Iris pigment epithelial cell (primary cell): ENCODE measurements at regions not wholly inside any gene's neighbourhood (a gene's known extent, or its start where the extent isn't known, plus 50 kb on each side); places are given as distances from the start of the nearest gene placed in this dataset.
"Not testable (repeated sequence)": the region's sequence is repeated elsewhere in the genome, so short reads cannot be mapped to it uniquely, and the experiment has no call there.

Experiments
- DNase-seq: peaks from one replicate; pipeline ENCODE4 v3.0.0-alpha.2; 2011; ENCODE audit warnings: low read depth

DNA sequence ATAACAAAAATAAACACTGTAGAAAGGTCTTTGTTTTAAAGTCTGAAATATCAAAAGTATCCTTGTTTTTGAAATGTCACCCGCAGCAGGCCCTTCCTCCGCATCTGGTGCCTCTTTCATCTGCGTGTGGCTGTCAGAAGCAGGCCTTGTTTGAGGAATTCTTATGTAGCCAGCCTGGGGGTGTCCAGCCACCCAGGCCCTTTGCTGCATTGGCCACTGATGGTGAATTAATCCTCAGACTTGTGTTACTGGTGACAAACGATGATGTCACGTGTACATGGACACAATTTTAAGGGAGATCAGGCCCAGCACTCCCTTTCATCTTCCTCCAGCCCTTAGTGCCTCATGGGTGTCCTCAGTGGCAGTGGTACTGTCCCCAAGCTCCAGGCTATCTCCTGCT lies 208.0 kb upstream of the GALNT2 start:
- no peak for DNase-seq

DNA sequence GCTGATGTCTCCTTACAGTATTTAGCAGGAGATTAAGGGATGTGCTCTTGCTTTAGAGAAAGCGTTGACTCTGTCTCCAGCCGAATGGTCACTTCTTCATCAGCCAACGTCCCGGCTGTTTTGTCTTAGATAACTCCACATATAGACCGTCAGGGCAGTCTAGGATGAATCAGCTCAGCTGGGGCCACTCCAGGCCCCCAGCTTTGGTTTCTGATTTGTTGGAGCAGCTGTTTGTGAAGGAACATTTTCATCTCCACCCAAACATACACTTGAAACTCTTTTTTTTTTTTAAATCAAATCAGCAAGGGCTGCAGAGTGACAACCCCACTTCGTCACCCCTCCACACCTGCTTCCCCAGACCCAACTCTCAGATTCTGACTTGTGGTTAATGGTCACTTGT lies 206.1 kb upstream of the GALNT2 start:
- no peak for DNase-seq

- DNase-seq, result peak; percentile 1
Measured at GRCh38 chr1:229862017-229862774, 204.8 kb upstream of the GALNT2 start.

DNA sequence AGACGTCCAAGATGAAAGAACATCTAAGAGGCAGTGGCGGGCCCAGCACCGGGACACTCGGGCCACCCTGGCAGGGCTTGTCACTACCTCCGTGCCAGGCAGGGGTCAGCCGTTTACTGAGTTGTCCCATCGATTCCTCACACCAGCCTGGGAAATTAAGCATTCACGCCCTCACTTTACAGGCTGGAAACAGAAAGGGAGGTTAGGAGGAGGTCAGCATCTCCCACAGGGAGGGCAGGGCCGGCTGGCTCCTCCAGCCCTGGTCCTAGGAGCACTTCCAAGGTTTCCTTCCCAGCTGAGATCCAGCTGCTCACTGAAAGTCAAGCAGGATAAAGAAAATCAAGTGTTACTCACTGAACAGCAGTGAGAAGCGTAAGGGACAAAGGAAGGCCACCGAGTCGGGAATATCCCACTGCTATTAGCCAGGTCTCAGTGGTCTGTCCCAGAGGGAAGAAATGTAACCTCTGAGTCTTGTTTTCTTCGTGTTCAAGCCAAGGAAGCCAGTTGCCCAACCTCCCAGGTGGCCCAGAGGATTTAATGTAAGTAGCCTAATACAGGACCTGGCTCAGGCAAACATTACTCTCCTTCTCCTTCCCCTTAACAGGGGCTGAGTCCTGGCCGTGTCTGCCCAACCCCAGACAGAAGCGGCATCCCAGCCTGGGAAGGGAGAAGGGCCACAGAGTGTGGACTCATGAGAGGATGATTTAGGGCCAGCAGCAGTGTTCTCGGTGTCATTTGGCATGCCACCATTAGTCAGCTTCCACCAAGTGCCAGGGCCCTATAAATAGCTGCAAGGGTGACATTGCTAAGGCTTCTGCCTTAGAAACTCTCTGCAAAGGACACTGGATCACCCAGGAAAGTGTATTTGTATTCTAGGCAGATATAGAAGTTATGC lies 203.1 kb upstream of the GALNT2 start:
- no peak for DNase-seq

- no peak for DNase-seq
Measured at GRCh38 chr1:229864686-229865230, 202.3 kb upstream of the GALNT2 start.

- DNase-seq, result not testable (repeated sequence)
Measured at GRCh38 chr1:229865321-229865720, 201.7 kb upstream of the GALNT2 start.

DNA sequence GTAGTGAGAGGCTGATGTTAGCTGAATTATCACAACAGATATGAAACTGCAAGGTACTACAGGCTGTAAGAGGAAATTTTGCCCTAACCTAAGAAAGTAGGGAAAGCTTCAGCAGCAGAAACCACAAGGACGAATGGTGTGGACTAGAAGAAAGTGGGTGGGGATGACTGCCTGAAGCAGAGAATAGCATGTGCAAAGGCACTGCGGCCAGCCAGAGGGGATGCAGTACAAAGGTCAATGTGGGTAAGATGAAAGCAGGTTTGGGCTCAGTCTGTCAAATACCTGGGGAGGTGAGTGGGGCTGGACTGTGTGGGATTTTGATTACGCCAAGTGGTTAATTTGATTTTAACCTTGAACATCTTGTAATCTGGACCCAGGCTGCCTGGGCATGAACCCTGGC lies 199.3 kb upstream of the GALNT2 start:
- no peak for DNase-seq

- no peak for DNase-seq
Measured at GRCh38 chr1:229869240-229869639, 197.8 kb upstream of the GALNT2 start.

- no peak for DNase-seq
Measured at GRCh38 chr1:229869687-229870086, 197.4 kb upstream of the GALNT2 start.

DNA sequence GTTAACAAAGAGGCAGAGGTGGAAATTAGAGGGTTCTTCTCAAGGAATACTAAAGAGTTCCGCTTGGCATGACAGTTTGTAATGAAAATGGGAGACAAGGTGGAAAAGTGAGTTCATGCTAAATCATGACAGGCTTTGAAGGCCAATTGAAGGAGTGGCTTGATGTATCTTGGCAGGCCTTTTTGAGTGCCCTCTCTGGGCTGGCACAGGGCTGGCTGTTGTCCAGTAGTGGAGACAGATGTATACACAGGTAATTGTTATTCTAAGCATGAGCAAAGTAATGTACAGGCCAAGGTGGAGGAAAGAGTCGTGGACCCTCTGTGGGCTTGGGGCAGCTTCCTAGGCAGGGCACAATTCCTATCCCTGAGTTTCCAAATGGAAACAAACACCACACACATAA lies 196.7 kb upstream of the GALNT2 start:
- DNase-seq, result no peak

DNA sequence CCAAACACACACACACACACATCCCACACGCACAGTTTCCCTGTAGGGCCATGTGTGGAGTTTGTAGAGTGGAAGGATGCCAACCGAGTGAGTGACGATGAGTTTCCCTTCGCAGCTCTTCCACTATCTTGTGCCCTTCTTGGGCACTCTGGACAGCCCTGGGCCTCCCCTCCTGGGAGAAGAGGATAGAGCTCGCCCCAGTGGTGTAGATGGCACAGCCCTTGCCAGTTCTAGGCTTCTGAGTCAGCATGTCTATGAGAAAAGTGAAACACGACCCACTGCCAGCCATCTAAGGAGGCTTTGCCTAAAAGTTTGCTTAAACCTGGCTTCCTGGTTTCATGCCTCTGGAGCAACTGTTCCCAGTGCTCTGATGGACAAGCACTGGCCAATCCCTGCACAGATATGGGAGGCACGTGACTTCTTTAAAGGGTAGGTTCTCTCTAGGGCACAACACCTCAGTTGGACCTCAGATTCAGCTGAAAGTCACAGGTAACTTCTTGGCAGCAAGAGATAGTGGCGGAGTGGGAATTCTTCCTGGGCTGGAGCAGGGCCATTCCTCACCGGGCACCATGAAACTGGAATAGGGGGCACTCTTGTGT lies 195.9 kb upstream of the GALNT2 start:
- DNase-seq, result no peak

- peak; percentile 40 for DNase-seq
Measured at GRCh38 chr1:229874136-229874535, 192.9 kb upstream of the GALNT2 start.

GRCh38 chr1:229874609-229875008 lies 192.4 kb upstream of the GALNT2 start:
- no peak for DNase-seq

DNA sequence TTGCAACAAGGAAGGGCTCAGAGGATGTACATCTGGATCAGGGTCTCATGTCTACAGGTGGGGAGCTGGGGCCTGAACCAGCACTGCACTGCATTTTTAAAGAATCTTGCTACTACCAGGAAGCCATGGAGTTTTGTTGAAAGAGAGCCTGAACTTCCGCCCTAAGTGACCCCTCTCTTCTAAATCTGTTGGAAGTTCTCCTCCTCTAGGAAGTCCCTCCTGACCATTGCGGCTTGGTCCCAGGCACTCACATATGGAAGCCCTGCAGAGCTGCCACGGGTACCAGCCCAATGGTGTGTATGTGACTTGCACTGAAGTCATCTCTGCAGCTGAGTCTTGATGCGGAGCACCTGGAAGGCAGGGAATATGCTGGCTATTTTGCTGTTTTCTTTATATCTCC lies 192.0 kb upstream of the GALNT2 start:
- no peak for DNase-seq

- no peak for DNase-seq
Measured at GRCh38 chr1:229879746-229880145, 187.3 kb upstream of the GALNT2 start.

GRCh38 chr1:229880271-229881170 lies 186.5 kb upstream of the GALNT2 start:
- no peak for DNase-seq

DNA sequence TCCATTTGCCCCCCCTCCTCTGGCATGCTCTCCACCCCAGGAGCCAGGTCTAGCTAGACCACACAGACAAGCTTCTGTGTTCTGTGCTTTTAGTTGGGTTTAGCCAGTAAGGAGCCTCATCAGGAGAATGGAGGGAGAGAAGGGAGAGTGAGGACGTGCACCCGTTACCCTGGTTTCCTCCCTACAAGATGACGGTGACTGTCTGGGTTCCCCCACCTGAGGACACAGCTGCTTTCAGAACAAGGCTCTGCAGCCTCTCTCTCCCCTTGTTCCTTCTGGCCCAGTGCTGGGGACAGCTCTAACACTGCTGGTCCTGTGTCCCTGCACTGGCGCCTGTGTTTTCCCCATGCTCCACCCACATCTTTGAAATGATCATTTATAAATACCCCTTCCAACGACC lies 184.4 kb upstream of the GALNT2 start:
- DNase-seq, result no peak

- DNase-seq, result no peak
Measured at GRCh38 chr1:229883504-229884200, 183.4 kb upstream of the GALNT2 start.

DNA sequence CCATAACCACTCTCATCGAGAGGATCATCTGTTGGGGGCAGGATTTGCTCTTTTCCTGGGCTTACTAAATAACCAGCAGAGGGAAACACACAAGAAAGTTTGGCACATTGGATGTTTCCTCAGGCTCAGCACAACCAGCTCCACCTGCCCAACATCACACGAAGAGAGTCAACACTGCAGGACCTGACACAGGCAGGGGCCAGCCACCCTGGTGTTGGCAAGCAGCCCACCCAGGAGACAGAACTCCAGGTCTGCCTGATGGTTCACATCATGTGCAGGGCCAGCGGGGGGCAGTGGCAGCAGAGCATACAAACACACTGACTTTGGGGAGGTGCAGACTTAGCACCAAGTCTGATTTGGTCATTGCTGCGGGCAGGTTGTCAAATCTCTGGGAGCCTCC lies 182.3 kb upstream of the GALNT2 start:
- DNase-seq, result no peak

GRCh38 chr1:229885568-229886495 lies 181.2 kb upstream of the GALNT2 start:
- no peak for DNase-seq
